DMS153 (cell line): ENCODE measurements at regions not wholly inside any gene's neighbourhood (a gene's known extent, or its start where the extent isn't known, plus 50 kb on each side); places are given as distances from the start of the nearest gene placed in this dataset.

Experiments
- DNase-seq: peaks from one replicate; lab custom pipeline; 2025; lab: John Stamatoyannopoulos, UW

DNA sequence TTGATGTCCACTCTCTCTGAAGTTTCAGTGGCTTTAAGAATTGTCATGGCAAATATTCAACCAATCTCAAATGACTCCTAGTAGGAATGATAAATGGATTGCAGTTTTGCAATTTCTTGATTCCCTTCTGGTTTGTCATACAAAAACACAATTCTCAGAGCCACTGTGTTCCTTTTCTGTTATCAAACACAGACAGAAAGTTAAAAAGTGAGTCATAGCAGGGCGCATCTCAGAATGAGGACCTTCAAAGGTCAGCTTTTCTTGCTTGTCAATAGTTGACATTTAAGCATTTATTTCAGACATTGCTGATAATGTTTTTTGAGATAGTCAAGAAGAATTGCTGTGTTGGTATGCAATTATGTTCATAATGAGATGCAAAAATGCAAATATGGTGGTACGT, 405.9 kb downstream of the NR2F2 start:
- DNase-seq, result no peak

DNA sequence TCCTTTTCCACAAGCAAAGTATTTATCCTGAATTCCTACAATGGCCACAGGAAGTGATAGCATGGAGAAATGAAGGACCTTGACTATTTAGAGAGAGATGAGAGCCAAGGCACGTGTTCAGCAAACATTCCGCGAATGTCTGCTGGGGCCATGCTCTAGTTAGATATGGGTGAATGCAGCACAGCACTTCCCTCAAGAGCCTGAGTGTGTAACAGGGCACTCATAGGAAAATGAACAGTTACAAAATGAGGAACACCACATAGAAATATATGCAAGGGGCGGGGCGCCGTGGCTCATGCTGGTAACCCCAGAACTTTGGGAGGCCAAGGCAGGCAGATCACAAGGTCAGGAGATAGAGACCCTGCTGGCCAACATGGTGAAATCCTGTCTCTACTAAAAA, 406.9 kb downstream of the NR2F2 start:
- no peak for DNase-seq

DNA sequence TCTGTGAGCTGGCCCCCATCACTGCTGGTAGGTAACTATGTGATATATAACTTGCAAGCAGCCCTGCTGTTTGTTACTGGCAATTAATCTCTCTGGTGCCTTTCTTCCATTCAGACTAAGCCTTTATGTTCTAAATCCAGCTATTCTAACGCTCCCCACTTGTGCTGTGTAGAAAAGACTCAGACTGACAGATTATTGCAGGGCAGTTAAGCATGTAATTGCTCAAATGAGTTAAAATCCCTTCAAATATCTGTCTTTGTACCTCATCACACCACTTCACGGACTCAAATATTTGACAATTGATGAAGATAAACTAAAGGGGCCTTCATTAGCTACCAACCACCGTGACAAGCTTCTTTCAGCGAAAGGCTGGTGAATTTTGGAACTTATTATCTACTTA, 416.2 kb downstream of the NR2F2 start:
- no peak for DNase-seq

DNA sequence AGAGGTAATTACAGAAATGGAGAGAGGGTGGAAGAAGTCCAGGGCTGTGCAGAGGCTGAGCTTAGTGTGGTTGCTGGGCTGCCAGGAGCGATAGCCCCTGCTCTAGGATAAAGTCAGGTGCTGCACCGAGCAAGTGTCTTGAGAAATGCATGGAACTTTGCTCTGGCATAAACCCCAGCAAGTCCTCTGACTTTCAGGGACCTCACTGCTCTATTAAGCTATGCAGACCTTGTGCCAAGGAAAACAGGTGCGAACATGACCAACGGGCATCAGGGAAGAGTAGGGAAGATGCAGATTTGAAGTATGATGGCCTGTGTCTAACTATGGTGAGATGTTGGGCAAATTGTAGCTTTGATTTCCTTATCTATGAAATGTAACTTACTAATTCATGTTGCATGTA, 416.8 kb downstream of the NR2F2 start:
- no peak for DNase-seq

DNA sequence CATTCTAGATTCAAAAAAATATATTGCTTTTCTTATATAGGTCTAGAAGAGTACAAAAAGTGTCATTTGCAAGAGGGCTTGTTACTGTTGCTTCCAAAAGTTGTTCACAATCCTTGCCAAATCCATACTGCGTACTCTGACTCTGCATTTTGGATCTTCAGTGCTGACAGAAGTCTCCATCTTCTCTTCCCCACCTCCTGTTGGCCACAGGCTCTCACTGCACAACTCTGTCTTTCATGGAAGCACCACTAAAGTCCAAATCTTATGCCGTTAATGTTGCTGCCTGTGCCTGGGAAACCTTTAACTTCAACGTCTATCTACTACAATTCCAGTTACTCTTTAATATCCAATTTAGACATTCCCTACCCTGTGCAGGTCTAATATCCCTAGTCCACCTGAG, 419.9 kb downstream of the NR2F2 start:
- no peak for DNase-seq

DNA sequence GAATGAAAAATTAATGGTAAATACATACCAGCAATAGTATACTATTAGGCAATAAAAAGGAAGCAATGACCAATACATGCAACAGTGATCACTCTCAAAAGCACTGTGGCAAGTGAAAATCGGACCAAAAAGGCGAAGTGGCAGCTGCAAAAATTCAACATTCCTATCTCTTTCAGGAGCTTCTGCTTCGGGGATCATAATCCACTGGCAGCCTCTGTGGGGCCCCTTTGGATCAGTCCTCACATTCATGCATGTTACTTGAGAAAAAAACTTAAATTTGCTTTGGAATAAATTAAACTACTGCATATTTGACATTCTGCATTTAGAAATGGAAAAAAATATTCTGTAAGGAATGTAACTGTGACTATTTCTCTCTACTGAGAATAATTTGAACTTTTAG, 425.6 kb downstream of the NR2F2 start:
- no peak for DNase-seq

DNA sequence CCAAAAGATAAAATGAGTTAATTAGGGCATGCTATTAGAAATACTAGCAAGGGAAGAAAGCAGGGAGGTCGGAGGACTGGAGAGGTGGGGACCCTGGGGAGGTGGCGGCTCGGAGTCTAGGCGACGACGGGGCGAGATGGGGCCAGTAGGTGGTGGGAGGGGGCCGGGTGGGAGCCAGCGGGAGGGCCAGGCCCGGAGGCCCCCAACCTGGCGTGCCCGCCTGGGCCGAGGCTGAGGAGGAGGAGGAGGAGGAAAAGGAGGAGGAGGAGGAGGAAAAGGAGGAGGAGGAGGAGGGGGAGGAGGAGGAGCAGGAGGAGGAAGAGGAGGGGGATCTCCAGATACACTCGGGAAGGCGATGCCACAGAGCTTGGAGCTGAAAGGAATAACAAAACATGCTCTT, 426.2 kb downstream of the NR2F2 start:
- no peak for DNase-seq

DNA sequence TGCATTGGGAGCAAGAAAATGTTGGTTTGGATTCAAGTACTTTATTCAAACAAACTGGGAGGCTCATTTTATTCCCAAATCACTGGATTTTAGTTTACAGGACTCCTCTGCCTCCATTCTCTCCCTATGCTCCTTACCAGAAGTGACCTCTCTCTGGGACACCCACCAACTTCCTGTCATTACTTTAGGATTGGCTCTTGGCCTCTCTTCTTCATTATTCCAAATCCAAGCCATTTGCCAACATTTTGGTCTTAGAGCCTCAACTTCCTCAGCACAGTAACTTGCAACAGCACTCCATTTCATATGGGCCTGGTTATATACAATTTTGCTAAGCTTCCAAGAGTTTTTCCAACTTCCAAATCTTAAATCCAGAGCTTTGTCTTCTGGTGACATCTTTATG, 432.1 kb downstream of the NR2F2 start:
- no peak for DNase-seq

DNA sequence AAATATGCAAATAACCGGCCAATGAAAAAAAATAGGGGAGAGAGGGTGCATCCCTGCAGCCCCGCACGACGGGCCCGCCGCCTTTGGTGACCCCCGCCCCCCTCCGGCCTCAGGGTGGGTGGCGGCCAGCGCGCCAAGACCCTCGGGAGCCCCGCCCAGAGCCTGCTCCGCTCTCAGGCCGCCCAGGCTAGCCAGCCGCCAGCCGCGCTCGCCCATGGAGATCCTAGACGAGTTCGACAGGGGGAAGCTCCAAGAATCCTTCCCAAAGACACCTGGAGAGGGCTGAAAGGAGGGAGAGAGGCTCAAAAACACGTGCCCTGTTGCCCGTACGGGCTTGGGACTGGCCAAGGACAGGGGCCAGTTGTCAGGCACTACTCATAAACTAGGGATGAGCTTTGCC, 434.0 kb downstream of the NR2F2 start:
- DNase-seq, result no peak

DNA sequence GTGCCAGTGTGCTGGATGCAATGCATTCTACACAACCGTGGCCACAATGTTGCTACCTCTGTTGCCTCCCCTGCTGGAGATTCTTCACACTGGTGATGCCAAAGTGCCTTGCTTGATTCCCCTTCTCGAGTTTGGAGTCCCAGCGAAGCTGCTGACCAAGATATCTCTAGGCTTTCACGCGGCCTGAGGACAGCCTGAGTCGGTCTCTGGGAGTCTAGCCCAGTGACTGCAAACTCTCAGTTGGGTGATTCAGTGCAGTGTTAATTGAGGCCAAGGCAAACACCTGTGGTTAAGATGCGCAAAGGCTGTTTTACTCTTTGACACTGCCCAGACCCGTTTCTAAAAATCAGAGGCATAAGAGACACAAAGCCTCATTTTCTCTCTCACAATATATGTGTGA, 434.4 kb downstream of the NR2F2 start:
- no peak for DNase-seq

DNA sequence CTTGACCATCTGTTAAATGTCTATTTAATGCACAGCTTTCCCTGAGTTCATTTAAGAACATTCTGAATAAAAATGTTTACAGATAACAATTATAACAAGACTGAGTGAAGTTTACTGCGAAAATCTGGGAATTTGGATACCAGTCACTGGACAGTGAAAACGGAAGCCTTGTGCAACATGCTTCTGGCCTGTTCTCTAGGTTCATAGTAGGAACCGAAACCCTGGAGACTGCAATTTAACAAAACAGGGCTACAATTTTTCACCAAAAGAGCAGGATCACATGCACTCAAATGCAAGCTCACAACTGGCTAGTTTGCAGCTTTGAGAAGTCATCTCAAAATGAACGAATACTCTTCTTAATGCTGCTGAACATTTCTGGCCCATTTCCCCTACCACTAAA, 435.9 kb downstream of the NR2F2 start:
- no peak for DNase-seq

DNA sequence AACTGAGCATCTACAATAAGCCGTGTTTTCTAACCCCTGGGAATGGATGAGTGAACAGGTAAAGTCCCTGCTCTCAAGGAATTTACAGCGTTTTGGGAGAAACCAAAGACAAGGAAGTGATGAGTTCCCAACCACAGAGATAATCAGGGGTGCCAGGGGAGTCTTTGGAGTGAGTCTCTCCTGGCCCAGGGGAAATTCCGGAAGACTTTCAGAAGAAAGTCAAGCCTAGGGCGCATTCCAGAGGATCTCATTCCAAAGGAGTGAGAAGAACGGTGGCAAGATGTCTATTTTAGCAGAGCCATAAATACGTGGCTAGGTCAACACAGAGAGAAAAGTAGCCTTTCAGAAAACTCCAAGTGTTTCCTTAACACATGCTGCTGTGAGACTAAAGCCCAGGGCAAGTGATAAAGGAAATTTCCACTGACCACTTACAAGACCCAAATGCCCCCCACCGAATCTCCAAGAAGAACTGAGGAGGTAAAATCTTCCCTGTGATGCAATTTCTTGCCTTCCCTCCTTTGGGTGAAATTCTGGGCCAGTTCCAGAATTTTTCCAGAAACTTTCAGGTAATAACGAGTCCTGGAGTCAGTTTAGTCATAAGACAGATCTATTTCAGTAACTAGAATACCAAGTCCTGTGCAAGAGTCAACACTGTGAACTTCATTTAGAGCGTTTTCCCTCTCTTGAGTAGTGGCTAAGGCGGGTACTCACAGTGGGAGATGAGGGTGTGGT, 437.4 kb downstream of the NR2F2 start:
- DNase-seq, result no peak

DNA sequence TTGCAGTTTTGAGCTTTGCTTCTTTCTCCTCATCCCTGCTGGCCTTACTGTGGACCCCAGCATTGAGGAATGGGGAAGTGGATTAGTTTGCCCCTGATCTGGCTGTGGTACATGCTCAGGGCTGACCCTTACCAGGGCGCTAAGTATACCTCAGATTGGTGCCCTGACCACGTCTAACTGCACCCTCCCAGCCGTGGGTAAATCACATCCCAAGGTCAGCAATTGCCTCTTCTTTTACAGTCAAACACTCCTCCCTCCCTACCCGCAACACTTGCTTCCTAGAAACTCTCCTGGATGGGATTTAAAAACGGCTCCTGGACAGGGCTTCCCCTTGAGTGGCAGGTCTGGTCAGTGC, 437.9 kb downstream of the NR2F2 start:
- no peak for DNase-seq

DNA sequence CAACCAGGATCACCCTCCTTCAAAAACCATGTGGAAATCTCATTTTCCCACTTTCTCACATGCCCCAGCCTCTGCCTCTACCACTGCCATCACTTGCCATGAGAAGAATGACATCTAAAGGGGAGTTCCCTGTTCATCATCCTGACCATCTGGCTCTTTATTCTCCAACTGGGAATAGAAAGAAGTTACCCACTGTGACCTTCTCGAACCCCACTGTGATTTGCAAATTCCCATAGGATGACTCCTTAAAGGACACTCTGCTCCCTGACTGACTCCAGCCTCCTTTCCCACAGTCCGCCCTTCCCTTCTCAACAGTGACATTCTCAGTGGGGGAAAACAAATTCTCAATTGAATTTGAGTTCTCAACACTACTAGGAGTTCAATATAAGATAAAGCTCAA, 440.5 kb downstream of the NR2F2 start:
- DNase-seq, result no peak

DNA sequence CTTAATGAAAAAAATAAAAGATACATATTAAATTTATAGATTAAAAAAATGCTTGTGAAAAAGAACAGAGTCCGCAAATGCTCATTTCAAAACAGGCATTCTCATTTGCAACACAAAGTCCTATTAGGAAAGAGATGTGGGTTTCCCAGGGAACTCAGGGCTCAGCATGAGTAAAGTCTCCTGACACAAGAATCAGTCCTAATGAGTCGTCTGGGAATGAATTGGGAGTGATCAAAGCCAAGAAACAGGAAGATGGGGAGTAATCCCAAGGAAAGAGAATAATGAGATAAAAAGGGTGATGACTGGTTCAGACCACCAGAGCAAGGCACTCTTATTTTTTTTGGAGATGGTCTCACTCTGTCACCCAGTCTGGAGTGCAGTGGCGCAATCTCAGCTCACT, 443.7 kb downstream of the NR2F2 start:
- no peak for DNase-seq

DNA sequence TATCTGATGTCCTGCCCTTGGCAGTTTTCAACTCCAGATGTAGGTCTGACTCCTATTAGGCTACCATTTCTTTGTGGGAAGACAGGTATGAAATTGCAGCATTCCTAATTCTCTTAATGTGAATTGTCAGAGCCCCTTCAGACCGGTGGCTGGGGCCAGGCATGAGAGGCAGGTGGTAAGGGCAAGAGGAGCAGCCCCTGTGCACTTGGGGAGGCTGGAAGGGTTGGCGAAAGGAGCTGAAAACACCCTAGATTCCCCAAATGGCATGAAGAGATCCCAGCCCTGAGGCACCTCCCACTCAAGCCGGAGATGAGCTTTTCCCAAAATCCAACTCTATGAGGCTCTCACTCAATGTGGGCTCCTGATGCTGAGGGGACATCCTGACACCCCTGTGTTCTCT, 453.2 kb downstream of the NR2F2 start:
- no peak for DNase-seq

DNA sequence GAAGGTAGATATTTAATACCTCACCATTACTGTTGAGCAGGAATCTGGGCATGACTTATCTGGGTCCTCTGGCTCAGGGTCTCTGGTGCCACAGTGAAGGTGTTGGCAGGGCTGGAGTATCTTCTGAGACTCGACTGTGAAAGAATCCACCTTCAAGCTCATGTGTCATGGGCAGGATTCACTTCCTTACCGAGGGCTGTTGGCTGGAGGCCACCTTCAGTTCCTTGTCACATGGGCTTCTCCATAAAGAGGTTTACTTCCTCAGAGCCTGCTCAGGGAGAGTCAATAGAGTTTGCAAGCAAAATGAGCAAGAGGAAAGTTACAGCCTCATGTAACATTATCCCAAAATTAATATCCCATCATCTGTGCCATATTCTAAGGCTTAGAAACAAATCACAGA, 459.5 kb downstream of the NR2F2 start:
- no peak for DNase-seq

DNA sequence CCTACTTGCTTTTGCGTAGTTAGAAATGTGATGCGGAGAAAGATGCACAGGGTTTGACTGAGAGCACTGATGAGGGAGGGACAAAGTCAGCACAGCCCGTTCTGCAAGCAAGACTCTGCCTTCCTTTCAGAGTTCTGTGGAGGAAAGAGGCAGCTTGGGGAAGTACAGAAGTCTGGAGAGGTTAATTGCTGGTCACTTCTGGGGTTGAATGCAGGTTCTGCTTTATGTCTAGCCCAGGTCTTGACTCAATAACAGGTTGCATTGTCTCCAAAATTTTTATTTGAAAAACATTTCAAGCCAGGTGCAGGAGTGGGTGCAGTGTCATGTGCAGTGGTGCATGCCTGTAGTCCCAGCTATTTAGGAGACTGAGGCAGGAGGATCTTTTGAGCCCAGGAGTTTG, 461.7 kb downstream of the NR2F2 start:
- DNase-seq, result no peak

DNA sequence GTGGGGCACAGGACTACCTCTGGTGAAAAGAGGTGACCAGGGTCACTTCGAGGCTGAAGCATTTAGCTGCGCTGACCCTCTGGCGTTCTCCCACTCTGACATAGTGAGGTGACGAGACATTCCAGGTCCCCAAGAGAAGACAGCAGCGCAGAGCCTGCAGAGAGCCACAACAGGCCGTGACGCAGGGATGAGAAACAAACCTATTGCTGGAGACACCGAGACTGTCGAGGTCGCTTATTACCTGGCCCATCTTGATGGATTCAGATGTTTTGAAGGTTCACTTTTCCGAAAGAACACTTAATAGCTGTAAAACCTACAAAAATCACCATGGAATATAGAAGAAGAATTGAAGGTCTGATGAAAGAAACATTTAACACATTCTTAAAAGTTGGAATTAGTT, 466.3 kb downstream of the NR2F2 start:
- no peak for DNase-seq

DNA sequence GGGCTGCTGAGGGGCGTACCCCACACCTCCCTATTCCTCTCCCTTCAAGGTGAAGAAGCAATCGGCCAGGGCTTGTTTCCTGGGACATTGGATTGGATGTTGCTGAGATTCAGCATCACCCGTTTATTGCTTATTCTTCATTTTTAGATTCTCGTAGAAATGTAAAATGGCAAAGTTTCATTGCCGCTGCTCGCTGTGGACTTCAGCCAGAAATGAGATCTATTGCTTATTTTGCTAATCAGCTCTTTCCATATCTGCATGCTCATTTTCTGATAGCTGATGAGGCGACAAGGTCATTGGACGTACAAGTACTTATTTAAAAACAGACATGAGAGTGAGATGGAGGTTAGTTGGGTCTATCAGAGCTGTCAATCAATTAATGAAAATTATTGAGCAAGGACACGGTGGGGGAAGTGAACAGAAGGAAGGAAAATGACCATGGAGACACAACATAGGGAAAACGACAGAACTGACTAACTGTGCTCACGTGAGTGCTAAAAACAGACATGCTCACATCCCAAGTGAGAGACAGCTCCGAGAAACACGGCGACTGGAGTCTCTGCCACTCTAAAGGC, 471.2 kb downstream of the NR2F2 start:
- no peak for DNase-seq

DNA sequence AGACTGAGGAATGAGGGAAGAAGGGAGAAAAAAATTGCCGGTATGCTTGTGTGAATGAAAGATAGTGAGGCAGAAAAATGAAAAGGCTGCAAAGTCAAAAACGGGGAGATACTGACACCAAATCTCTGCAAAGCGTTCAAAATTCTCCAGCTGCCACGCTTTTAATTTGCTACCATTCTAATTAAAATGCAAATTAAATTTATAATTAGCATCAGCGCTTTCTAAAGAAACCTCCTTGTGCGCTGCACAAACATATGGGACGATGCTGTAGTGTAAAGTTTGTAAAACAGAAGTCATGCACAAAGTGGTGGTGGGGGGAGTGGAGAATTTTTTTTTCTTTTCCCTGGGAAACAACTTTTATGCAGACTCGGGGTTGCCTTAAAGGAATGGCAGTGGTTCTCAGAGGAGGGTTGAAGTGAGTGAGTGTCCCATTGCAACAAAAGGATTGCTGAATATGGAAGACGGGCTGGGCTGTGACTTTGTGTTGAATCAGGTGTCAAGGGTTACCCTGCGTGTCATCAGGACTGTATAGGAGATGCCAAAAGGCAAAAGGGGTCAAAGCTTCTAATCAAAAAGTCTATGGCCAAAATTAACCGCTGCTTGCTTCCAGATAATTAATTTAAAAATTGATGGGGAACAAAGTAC, 472.2 kb downstream of the NR2F2 start:
- DNase-seq, result no peak

DNA sequence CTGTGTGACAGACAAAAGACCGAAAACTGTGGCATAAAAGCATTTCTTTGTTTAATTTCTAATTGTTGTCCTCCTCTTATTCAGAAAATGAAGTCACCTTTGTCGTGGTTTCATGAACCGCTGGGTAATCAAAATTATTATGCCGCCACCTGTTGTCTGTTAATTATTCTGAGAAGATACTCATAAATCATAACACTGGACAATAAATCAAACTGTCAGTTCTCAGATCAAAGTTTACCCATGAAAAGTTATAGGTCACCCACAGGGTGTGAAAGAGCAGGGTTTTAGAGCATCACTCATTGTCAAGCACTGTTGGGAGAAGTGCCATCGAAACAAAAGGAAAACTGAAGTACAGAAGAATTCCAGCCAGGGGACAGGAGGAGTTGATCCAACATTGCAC, 474.3 kb downstream of the NR2F2 start:
- DNase-seq, result no peak

DNA sequence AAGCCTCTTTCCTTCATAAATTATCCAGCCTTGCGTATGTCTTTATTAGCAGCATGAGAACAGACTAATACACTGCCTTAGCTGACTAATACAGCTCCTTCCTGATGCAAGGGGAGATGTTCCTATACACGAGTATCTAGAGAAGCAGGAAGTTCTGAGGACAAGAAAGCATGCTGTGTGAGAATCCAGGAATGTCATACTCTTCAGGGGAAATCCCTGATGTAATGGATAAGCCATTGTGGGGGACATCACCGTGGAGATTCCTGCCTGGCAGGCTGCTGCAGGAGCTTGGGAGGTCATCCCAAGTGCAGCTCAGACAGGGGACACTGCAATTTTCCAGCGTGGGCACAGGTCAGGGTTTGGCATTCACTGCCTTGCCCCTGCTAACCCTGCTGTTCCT, 476.9 kb downstream of the NR2F2 start:
- DNase-seq, result no peak

DNA sequence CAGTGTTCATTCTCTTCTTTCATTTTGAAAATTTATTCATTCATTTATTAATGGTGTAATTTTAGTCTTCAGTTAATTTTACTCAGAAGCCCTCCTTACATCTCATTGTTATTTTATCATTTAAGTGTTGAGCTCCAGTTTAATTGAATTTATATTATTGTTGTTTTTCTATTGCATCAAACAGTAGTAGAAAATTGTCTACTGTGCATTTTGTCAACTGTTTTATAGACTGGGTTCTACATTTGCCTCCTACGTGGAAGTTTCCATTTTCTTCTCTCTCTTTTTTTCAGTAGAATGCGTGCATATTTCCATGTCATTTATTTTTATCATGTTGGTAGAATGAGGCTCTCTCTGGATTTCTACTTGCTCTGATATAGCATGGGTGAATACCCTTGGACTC, 487.4 kb downstream of the NR2F2 start:
- DNase-seq, result no peak
